Mesothelial cell of epicardium (in vitro differentiated cells): ENCODE measurements at regions not wholly inside any gene's neighbourhood (a gene's known extent, or its start where the extent isn't known, plus 50 kb on each side); places are given as distances from the start of the nearest gene placed in this dataset.

Experiments
- DNase-seq, 2 experiments: peaks; one replicate each; pipeline ENCODE4 v3.0.0; 2021; ENCODE audit warnings: low spot score in 2 of 2; ENCODE audit not compliant: unreplicated experiment in 2 of 2
- H3K27ac Mint-ChIP-seq: 2 replicates; pipeline ENCODE4 v1.8.0; 2021; ENCODE audit warnings: mixed read lengths
- H3K27me3 Mint-ChIP-seq: 2 replicates; pipeline ENCODE4 v1.8.0; 2021; ENCODE audit warnings: low read depth, mixed read lengths
- H3K36me3 Mint-ChIP-seq: 2 replicates; pipeline ENCODE4 v1.8.0; 2021; ENCODE audit warnings: mixed read lengths
- H3K4me1 Mint-ChIP-seq: 2 replicates; pipeline ENCODE4 v1.8.0; 2021; ENCODE audit warnings: mixed read lengths
- H3K4me3 Mint-ChIP-seq: 2 replicates; pipeline ENCODE4 v1.8.0; 2021; ENCODE audit warnings: mild to moderate bottlenecking, moderate library complexity, mixed read lengths
- H3K9me3 Mint-ChIP-seq: 2 replicates; pipeline ENCODE4 v1.8.0; 2021; ENCODE audit warnings: mixed read lengths
- TF ChIP-seq, protein P1 (sequence below): fragments of 200-600 bp; sonication (generic); IDR thresholded peaks from one replicate; pipeline ENCODE4 v1.5.0; 2021; ENCODE audit warnings: antibody characterized with exemption; ENCODE audit not compliant: unreplicated experiment

DNA sequence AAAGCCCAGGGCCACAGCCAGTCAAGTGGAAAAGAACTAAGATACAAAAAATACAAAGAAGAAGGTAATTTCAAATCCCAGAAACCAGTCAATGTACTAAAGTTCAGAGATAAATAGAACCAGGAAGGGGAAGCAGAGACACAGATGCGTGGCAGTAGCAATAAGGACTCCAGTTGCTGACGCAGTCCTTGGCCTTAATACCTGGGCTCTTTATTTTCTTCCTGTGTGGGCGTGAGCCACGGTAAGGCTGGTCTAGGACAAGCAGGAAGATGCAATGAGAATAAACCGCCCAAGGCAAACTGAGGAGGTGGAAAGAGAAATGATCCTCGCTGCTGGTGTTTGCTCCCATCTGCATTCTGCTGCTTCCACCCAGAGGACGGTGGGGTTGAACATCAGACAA is 65.6 kb upstream of the PLXNA2 start:
- H3K27ac Mint-ChIP-seq = no peak overlapping the region
- H3K4me1 Mint-ChIP-seq = peaks cover 11% of the 10 kb centered on the region
- H3K36me3 Mint-ChIP-seq = no peaks in the 10 kb centered on the region
- no peak overlapping the region for H3K4me3 Mint-ChIP-seq
- TF ChIP-seq, protein P1, sequence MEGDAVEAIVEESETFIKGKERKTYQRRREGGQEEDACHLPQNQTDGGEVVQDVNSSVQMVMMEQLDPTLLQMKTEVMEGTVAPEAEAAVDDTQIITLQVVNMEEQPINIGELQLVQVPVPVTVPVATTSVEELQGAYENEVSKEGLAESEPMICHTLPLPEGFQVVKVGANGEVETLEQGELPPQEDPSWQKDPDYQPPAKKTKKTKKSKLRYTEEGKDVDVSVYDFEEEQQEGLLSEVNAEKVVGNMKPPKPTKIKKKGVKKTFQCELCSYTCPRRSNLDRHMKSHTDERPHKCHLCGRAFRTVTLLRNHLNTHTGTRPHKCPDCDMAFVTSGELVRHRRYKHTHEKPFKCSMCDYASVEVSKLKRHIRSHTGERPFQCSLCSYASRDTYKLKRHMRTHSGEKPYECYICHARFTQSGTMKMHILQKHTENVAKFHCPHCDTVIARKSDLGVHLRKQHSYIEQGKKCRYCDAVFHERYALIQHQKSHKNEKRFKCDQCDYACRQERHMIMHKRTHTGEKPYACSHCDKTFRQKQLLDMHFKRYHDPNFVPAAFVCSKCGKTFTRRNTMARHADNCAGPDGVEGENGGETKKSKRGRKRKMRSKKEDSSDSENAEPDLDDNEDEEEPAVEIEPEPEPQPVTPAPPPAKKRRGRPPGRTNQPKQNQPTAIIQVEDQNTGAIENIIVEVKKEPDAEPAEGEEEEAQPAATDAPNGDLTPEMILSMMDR = no peak
- no peaks in the 10 kb centered on the region for H3K9me3 Mint-ChIP-seq
- no peak for DNase-seq
- no peaks in the 10 kb centered on the region for H3K27me3 Mint-ChIP-seq

DNA sequence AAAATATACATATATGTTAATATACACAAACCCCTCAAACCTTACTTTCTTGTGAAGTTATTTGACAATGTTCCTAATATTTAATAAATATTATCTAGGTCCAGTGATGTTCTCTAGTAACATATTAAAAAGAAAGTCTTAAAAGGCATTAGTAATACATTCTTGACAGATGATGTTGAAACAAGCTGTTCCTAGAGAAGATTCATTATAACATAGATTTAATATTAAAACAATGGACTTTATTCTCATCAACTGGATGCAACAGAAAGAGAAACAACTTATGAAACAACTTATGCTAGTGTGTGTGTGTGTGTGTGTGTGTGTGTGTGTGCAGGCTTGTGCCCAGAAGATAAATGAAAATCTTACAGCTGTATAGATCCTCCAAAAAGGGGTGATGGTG is 68.5 kb upstream of the PLXNA2 start:
- no peak for DNase-seq
- H3K4me3 Mint-ChIP-seq = no peak overlapping the region
- H3K27ac Mint-ChIP-seq = no peak overlapping the region
- H3K9me3 Mint-ChIP-seq = no peaks in the 10 kb centered on the region
- H3K4me1 Mint-ChIP-seq = peaks cover 2% of the 10 kb centered on the region
- H3K27me3 Mint-ChIP-seq = peaks cover 13% of the 10 kb centered on the region
- no peaks in the 10 kb centered on the region for H3K36me3 Mint-ChIP-seq
- TF ChIP-seq, protein P1 = no peak

DNA sequence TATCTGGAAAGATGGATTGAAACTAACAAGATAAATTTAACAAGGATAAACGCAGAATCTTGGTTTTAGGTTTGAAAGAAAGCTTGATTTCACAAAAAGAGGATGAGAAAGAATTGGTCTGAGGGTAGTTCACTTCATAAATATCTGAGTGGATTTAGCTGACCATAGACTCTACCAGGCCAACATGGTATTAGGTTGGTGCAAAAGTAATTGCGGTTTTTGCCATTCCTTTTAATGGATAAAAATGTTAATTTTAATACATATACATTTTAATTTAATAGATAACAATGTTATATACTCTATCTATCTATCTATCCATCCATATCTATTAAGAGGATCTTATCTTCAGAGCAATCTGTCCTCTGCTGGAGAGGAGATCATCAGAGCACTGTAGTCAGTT is 70.2 kb upstream of the PLXNA2 start:
- no peak overlapping the region for H3K4me3 Mint-ChIP-seq
- H3K27me3 Mint-ChIP-seq = peaks cover 20% of the 10 kb centered on the region
- TF ChIP-seq, protein P1 = no peak
- no peak overlapping the region for H3K27ac Mint-ChIP-seq
- H3K4me1 Mint-ChIP-seq = no peaks in the 10 kb centered on the region
- DNase-seq = no peak
- no peaks in the 10 kb centered on the region for H3K9me3 Mint-ChIP-seq
- H3K36me3 Mint-ChIP-seq = no peaks in the 10 kb centered on the region

DNA sequence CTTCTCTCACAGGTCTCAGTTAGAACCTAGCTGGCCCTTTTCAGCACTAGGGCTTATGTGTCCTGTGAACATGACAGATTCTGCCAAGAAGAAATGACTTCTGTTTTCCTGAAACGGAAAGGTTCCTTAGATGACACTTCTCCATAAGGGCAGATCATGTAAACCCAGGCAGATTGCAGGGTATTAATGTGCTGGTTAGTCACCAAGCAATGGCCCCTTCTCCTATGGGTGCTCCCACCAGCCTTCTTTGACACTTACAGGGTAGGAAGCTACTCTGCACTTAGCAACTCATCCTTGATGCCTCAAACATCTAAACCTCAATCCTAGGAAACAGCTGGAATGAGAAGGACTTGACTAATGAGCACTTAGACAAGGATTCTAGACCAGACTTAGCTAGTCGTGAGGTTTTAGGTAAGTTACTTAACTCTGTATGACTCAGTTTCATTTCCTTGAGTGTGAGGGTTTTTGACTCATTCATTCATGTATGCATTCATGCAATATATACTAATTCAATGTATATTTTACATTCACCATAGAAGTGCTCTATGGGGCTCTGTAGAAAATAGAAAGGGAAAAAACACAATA is 74.1 kb upstream of the PLXNA2 start:
- no peak overlapping the region for H3K27ac Mint-ChIP-seq
- no peaks in the 10 kb centered on the region for H3K36me3 Mint-ChIP-seq
- peaks cover 20% of the 10 kb centered on the region for H3K27me3 Mint-ChIP-seq
- no peaks in the 10 kb centered on the region for H3K4me1 Mint-ChIP-seq
- no peaks in the 10 kb centered on the region for H3K9me3 Mint-ChIP-seq
- no peak overlapping the region for H3K4me3 Mint-ChIP-seq
- TF ChIP-seq, protein P1 = no peak
- DNase-seq = no peak

DNA sequence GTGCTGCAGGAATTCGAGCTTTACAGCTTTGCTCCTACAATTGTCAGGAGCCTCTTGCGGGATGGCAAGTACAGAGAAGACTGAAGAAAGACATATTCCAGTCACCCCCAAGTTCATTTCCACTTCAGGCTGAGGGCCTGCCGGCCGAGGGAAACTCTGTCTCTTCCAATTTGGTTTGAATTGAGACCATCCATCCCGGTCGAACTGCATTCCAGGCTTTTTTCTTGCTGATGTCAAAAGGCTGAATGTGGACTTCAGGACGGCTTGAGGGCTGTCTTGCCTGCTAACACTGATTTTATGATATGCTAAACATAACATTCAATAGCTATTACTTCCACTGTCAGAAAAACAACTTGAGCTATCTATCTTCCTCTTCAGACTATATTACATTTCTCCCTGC is 79.8 kb upstream of the PLXNA2 start:
- H3K4me3 Mint-ChIP-seq = no peak overlapping the region
- H3K9me3 Mint-ChIP-seq = no peaks in the 10 kb centered on the region
- no peaks in the 10 kb centered on the region for H3K27me3 Mint-ChIP-seq
- DNase-seq = no peak
- TF ChIP-seq, protein P1 = no peak
- H3K36me3 Mint-ChIP-seq = no peaks in the 10 kb centered on the region
- peaks cover 24% of the 10 kb centered on the region for H3K4me1 Mint-ChIP-seq
- no peak overlapping the region for H3K27ac Mint-ChIP-seq

DNA sequence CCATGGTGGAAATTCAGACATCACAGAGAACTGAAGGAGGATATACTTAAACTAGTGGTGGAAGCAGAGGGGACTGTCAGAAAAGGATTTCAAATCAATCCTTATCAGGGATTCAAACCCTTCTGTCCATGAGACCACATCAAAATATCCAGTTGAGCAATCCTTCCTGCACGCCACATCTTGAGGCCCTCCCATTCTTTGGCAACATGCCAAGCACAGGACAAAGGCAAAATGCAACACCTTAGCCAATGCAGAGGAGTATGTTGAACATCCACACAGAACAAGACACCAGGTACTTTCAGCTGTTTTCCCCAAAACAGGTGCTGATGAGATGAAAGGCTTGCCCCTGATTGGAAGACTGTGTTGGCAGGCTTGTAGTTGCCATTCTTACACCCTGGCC is 81.8 kb upstream of the PLXNA2 start:
- peaks cover 34% of the 10 kb centered on the region for H3K4me1 Mint-ChIP-seq

More for the DNA sequence above, 81.8 kb upstream of the PLXNA2 start:
- Mint-ChIP-seq H3K27ac (no peak overlapping the region), H3K4me3 (no peak overlapping the region), H3K27me3 (no peaks in the 10 kb centered on the region), H3K9me3 (no peaks in the 10 kb centered on the region), H3K36me3 (no peaks in the 10 kb centered on the region)
- DNase-seq = peak in 1 of 2 experiments; percentile 24
- TF ChIP-seq, protein P1 = no peak
